Nephron (organoid): ENCODE measurements at regions not wholly inside any gene's neighbourhood (a gene's known extent, or its start where the extent isn't known, plus 50 kb on each side); places are given as distances from the start of the nearest gene placed in this dataset.
"Not testable (repeated sequence)": the region's sequence is repeated elsewhere in the genome, so short reads cannot be mapped to it uniquely, and the experiment has no call there.

Experiments
- H3K27ac Mint-ChIP-seq, 3 experiments: 2 replicates each; pipeline ENCODE4 v1.8.0; 2020; ENCODE audit warnings: mixed read lengths in 3 of 3, mild to moderate bottlenecking in 2 of 3, moderate library complexity in 1 of 3
- H3K27me3 Mint-ChIP-seq: 2 replicates; pipeline ENCODE4 v1.8.0; 2021; ENCODE audit warnings: low read depth, mild to moderate bottlenecking, moderate library complexity, mixed read lengths
- H3K36me3 Mint-ChIP-seq: 2 replicates; pipeline ENCODE4 v1.8.0; 2020; ENCODE audit warnings: low read depth, mixed read lengths
- H3K4me1 Mint-ChIP-seq: 2 replicates; pipeline ENCODE4 v1.8.0; 2020; ENCODE audit warnings: mixed read lengths
- H3K4me3 Mint-ChIP-seq, 3 experiments: 2 replicates each; pipeline ENCODE4 v1.8.0; 2020; ENCODE audit warnings: mild to moderate bottlenecking in 3 of 3, mixed read lengths in 3 of 3, moderate library complexity in 2 of 3
- H3K9me3 Mint-ChIP-seq: 2 replicates; pipeline ENCODE4 v1.8.0; 2020; ENCODE audit warnings: mixed read lengths
- CTCF ChIP-seq, 3 experiments: fragments of 200-600 bp; sonication (generic); IDR thresholded peaks; one replicate each; pipeline ENCODE4 v1.5.0; 2021; ENCODE audit warnings: antibody characterized with exemption in 3 of 3; ENCODE audit not compliant: unreplicated experiment in 3 of 3

GRCh38 chrX:27236681-27237080 lies 226.5 kb downstream of the PPP4R3C start:
- no peak for TF ChIP-seq CTCF (IDR thresholded peaks at IDR 0.05; ENCODE audit: unreplicated experiment in 3 of 3)
- Mint-ChIP-seq H3K27ac (no peak overlapping the region), H3K9me3 (peaks cover 24% of the 10 kb centered on the region), H3K27me3 (no peaks in the 10 kb centered on the region), H3K36me3 (no peaks in the 10 kb centered on the region), H3K4me3 (no peak overlapping the region), H3K4me1 (no peaks in the 10 kb centered on the region)

- no peaks in the 10 kb centered on the region for H3K27me3 Mint-ChIP-seq
- no peak for TF ChIP-seq CTCF (IDR thresholded peaks at IDR 0.05; ENCODE audit: unreplicated experiment in 3 of 3)
- no peaks in the 10 kb centered on the region for H3K4me1 Mint-ChIP-seq
- H3K4me3 Mint-ChIP-seq, result no peak overlapping the region
- H3K27ac Mint-ChIP-seq, result no peak overlapping the region
- peaks cover 3% of the 10 kb centered on the region for H3K9me3 Mint-ChIP-seq
- no peaks in the 10 kb centered on the region for H3K36me3 Mint-ChIP-seq
Measured at GRCh38 chrX:27229721-27230120, 233.4 kb downstream of the PPP4R3C start.

GRCh38 chrX:27222661-27223060 lies 240.5 kb downstream of the PPP4R3C start:
- H3K36me3 Mint-ChIP-seq, result no peaks in the 10 kb centered on the region
- H3K27me3 Mint-ChIP-seq, result no peaks in the 10 kb centered on the region

GRCh38 chrX:27186671-27187070 lies 276.5 kb downstream of the PPP4R3C start:
- Mint-ChIP-seq H3K27ac (no peak overlapping the region), H3K27me3 (no peaks in the 10 kb centered on the region), H3K4me3 (no peak overlapping the region), H3K9me3 (peaks cover 8% of the 10 kb centered on the region), H3K36me3 (no peaks in the 10 kb centered on the region), H3K4me1 (no peaks in the 10 kb centered on the region)
- TF ChIP-seq CTCF (IDR thresholded peaks at IDR 0.05; ENCODE audit: unreplicated experiment in 3 of 3), result peak; percentile 48 to 61 (median 52)

More at GRCh38 chrX:27222661-27223060, 240.5 kb downstream of the PPP4R3C start:
- Mint-ChIP-seq H3K4me3 (no peak overlapping the region), H3K27ac (no peak overlapping the region), H3K4me1 (no peaks in the 10 kb centered on the region), H3K9me3 (peaks cover 14% of the 10 kb centered on the region)
- TF ChIP-seq CTCF (IDR thresholded peaks at IDR 0.05; ENCODE audit: unreplicated experiment in 3 of 3), result no peak

GRCh38 chrX:27163236-27163635 lies 299.9 kb downstream of the PPP4R3C start:
- H3K9me3 Mint-ChIP-seq, result peaks cover 5% of the 10 kb centered on the region
- no peak for TF ChIP-seq CTCF (IDR thresholded peaks at IDR 0.05; ENCODE audit: unreplicated experiment in 3 of 3)
- no peak overlapping the region for H3K4me3 Mint-ChIP-seq
- H3K4me1 Mint-ChIP-seq, result no peaks in the 10 kb centered on the region
- no peak overlapping the region for H3K27ac Mint-ChIP-seq
- no peaks in the 10 kb centered on the region for H3K36me3 Mint-ChIP-seq
- H3K27me3 Mint-ChIP-seq, result no peaks in the 10 kb centered on the region

GRCh38 chrX:27162496-27162895 lies 300.6 kb downstream of the PPP4R3C start:
- Mint-ChIP-seq H3K9me3 (peaks cover 5% of the 10 kb centered on the region), H3K4me1 (no peaks in the 10 kb centered on the region), H3K36me3 (no peaks in the 10 kb centered on the region), H3K4me3 (no peak overlapping the region), H3K27me3 (no peaks in the 10 kb centered on the region), H3K27ac (no peak overlapping the region)
- no peak for TF ChIP-seq CTCF (IDR thresholded peaks at IDR 0.05; ENCODE audit: unreplicated experiment in 3 of 3)

GRCh38 chrX:27156921-27157320 lies 306.2 kb downstream of the PPP4R3C start:
- not testable (repeated sequence) for H3K27me3 Mint-ChIP-seq, H3K4me1 Mint-ChIP-seq, H3K9me3 Mint-ChIP-seq, H3K36me3 Mint-ChIP-seq, H3K27ac Mint-ChIP-seq, H3K4me3 Mint-ChIP-seq
